ENCODE measurements at regions not wholly inside any gene's neighbourhood (a gene's known extent, or its start where the extent isn't known, plus 50 kb on each side); places are given as distances from the start of the nearest gene placed in this dataset.
A peak's percentile ranks its signal among the peaks of the same experiment; 100 is the strongest.
"Not testable (repeated sequence)": the region's sequence is repeated elsewhere in the genome, so short reads cannot be mapped to it uniquely, and the experiment has no call there.

- DNase-seq = no peak
Observed at GRCh38 chr4:111435986-111436744, 709.1 kb upstream of the FAM241A start.

GRCh38 chr4:111441687-111442086, 703.6 kb upstream of the FAM241A start:
- no peak for DNase-seq

DNA sequence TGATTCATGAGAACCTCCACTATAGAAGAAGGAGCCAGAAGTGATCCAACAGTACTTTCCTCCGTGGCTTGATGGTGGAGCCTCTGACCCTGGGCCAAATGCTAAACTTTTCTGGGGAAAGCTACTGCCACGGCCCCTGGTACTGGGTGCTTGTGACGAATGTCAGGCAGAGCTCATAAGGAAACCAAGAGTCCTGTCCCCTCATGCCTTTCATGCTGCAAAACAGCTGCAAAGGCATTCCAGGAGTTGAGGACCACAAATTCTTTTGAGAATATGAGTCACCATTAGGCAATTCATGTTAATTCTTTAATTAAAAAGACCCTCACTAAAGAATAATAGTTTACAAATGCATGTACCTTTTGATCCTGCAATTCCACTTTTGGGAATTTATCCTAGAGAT, 700.4 kb upstream of the FAM241A start:
- not testable (repeated sequence) for DNase-seq

DNA sequence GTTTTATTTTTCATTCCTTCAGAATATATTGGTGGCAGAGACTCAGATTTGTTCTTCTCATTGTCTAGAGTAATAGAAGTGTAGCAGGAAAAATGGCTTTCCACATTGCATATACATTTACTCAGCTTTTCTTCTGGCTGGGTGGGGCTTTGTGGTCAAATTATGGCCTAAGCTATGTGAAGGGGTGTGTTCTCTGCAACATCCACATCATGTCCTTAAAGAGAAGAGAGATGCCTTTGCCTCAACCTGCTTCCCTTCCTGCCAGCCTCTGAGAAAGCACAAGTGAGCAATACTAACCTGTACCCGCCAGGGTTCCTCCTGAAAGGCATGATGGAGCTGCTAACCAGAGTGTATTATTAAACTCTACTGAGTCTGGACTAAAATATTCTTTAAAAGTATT, 695.6 kb upstream of the FAM241A start:
- no peak for DNase-seq

GRCh38 chr4:111450867-111451266, 694.4 kb upstream of the FAM241A start:
- DNase-seq = no peak

DNA sequence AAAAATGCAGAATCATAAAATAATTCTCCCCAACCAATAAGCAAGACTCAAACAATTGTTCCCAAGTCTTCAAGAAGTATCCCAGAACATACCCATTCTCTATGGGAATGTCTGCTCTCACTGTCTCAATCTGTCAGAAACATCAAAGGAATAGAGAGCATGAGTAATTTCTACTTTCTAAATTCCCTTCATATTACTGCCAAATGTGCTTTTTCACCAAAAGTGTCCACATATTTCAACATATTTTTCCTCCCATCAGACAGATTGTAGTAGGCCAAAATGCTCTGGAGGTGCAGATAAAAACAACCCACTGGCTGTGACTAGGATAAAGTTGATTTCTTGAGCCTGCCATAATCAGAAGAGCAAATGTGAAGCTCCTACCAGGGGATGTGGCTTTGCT, 692.0 kb upstream of the FAM241A start:
- no peak for DNase-seq

DNA sequence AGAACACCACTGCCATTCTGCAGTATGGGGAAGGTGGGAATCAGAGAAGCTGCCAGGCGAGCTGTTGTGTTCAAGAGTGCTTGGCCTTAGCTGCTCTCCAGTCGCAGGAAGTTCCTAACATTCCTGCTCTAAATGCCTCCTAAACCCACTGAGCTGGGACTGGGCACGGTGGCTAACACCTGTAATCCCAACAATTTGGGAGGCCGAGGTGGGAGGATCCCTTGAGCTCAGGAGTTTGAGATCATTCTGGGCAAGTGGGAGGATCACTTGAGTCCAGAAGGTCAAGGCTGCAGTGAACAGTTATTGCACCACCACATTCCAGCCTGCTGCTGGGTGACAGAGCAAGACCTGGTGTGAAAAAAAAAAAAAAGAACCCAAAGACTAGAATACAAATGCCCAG, 690.3 kb upstream of the FAM241A start:
- DNase-seq = no peak

DNA sequence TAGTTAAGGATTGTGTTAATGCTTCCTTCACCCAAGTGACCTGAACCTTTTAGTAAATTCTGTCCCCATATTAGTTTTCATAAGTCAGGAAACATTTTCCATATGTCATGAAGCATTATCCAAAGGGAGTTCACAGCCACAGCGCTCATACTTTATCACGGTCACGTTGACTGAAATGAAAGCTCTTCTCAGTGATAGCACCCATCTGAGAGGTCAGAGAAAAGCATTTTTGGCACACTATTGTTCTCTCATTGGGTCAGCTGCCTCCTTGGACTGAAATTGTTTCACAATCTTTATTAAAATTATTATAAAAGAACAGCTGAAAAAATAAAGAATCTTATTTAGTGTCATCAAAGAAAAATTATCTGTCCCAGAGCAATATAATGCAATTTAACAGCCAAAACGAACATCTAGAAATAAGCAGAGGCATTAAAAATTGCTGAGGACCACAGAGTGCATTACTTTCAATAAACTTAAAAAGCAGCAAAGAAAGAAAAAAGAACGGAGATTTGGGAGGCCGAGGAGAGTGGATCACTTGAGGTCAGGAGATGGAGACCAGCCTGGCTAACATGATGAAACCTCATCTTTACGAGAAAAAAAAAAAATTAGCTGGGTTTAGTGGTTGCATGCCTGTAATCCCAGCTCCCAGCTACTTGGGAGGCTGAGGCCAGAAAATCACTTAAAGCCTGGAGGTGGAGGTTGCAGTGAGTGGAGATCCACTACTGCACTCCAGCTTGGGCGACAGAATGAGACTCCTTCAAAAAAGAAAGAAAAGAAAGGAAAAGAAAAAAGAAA, 680.8 kb upstream of the FAM241A start:
- no peak for DNase-seq

- no peak for DNase-seq
Observed at GRCh38 chr4:111466811-111467604, 678.2 kb upstream of the FAM241A start.

DNA sequence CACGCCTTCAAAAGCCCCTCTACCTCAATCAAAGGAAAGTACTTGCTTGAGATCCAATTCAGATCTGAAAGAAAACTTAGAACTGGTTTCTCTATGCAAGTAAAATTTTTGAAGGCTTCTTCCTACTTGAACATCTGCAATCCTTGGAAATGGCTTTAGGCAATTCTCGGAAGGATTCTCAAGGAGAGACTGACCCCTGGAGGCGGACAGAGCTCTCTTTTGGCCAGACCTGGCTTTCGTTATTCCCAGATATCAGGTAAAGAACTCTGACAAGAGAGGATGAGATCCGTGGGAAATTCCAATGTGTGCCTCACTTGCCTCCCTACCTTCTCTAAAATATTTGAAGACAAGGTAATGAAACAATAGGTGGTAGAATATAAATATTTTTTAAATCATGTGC, 670.3 kb upstream of the FAM241A start:
- peak; percentile 53 for DNase-seq

GRCh38 chr4:111475666-111476065, 669.6 kb upstream of the FAM241A start:
- DNase-seq = no peak

DNA sequence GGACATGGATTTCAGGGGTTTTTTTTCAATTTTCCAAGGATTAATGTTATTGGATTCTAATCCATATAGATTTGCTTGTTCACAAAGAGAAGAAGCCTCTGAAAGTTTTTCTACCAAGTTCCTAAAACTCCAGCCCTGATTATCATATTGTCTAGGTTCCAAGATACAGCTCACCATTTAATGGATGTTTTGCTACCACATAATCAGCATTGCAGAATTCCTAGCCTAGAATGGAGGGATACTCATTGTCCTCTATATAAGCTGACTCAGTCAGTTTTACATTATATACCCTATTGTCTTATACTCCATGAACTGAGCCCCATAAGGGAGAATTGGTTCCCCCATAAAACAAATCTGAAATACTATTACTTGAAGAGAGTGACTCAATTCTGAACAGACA, 664.7 kb upstream of the FAM241A start:
- no peak for DNase-seq

DNA sequence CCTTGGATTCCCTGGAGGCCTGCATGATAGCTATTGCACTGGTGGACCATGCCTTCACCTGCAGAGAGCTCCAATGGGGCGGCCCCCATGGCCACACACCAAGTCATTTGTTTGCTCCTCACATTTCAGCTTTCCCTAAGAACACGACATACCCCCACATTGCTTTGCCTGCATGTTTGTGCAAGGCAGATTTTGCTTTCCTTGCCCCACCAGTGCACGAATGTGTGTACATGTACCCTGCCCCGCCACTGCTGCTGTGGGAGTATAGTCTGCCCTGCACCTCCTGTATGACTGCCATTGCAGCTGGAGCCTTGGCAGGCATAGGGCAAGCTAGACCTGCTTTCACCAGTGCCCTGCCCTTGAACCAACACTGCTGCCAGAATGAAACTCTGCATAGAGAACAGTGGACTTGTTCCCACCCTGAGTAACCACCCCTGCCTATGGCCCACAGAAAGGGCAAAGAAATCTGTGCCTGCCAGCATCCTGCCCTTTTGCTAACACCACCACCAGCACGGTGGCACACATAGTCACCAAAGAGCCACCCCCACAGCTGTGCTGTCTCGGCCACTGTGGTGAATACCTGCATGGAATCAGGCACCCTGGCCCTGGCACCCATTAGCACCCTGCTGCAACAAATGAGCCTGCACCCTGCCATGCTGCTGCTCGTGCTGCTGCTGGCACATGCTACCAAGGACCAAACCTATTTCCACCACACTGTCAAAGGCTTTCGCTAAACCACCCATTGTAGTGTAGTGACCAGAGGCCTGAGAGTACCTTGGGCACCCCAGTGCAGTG, 661.7 kb upstream of the FAM241A start:
- DNase-seq = no peak

- DNase-seq = no peak
Observed at GRCh38 chr4:111492496-111492895, 652.8 kb upstream of the FAM241A start.

- no peak for DNase-seq
Observed at GRCh38 chr4:111494471-111494870, 650.8 kb upstream of the FAM241A start.

DNA sequence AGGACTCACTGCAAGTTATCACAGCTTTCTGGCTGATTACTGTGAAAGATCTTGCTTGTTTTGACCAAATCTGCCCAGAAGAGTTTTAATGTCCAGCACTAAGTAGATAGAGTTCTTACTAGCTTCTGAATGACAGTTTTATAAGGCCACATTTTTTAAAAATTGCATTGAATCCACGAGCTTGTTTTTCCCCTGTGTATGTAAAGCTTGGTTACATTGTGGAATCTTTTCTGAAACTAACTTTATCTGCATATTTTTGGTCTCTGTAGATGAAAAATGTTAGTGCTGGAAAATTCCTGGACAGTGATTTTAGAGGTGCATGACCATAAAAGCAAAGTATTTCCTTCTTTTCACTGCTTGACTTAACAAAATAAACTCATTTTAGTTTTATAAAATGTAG, 650.3 kb upstream of the FAM241A start:
- DNase-seq = no peak

GRCh38 chr4:111499291-111499690, 646.0 kb upstream of the FAM241A start:
- DNase-seq = no peak

DNA sequence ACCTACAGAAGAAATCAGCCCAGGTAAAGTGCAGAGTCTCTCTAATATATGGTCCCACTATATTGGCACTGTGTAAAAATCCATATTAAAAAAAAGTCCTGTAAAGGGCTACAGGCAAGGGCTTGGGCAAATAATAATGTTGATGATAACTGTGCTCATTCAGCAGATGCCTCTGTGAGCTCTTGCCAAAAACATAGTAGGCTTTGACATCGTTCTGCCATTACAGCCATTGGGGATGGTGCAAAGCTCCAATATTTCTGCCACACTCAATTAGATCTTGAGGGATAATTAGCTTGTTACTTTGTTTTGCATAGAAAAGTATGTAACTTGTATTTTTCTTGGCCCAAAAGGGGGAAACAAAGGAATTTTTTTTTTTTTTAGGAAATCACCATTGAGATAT, 645.5 kb upstream of the FAM241A start:
- DNase-seq = no peak

GRCh38 chr4:111500858-111501257, 644.4 kb upstream of the FAM241A start:
- no peak for DNase-seq

DNA sequence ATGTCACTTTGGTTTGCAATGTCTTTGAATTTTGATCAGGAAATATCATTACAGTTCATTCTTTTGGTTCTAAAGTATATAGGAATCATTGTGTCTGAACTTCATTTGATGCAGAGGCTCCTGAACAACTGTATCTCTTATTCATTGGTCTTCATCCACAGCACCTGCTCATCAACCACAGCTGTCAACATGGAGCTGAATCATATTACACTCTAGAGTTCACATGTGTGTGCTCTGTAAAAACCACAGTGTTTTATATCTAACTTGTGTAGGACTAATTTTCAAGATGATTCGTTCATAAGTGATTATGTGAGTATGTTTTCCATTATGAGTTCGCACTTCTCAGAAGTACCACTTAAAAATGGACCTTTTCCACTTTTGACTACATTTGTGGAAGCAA, 643.3 kb upstream of the FAM241A start:
- DNase-seq = no peak

DNA sequence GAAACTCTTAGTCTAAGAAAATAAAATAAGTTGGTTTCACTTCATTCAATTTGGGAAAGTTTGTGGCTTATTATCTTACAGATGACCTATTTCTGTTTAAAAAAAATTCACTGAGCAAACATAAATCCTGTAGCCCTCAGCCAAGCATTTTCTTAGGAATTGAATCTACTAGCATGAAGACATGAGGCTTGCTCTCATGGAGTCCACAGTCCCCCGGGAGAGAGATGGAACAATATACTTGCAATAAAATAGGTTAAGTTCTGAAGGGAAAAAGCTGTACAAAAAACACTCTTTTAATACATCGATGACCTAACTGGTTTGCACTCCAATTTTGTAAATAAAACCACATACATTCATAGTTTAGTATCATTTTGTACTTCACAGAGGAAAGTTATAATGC, 642.6 kb upstream of the FAM241A start:
- DNase-seq = no peak

DNA sequence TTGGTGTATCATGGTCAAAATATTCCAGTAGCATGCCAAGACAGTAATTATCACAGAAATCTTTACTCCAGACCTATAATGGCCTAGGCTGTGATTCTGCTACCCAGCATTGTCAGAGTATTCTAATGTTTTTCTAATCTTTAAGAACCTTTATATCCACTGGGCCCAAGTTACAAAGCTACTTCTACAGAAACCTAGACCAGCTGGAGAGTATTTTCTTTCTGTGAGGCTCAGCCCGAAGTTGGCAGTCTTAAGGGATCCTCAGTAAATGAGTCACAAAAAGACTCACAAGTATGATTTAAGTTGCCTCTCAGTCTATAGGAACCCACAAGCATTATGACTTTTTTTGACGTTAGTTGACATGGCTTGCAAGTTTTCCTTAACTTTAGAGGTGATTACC, 638.5 kb upstream of the FAM241A start:
- DNase-seq = no peak

DNA sequence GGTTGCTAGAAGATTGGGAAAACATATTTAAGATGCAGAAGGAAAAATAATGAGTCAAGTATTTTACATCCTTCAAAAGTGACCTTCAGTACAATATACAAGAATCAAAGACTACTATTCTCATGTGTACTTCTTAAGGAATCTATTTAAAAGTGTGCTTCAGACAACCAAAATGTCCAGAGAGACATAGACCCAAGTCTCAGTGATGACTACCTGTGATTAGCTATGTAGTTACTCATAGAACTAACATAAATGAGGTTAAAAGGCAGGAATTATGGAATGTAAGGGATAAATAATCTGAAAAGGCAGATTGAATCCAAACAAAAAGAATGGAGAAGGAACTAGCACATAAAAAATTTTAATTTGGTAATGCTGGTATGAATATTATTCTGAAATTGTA, 634.7 kb upstream of the FAM241A start:
- no peak for DNase-seq

All from NCI-H82 (cell line).